Peyer's patch (tissue), 4 donors: ENCODE measurements at regions not wholly inside any gene's neighbourhood (a gene's known extent, or its start where the extent isn't known, plus 50 kb on each side); places are given as distances from the start of the nearest gene placed in this dataset.

ENCODE experiments used
- CTCF ChIP-seq, 6 experiments: fragments of 450-650 bp in 4 of 6; fragments of 200-600 bp in 2 of 6; sonication (generic) in 1 of 6; IDR thresholded peaks; one replicate each; pipeline ENCODE4 v1.5.1; 2017 to 2019; ENCODE audit warnings: antibody characterized with exemption in 6 of 6, mild to moderate bottlenecking in 3 of 6, moderate library complexity in 1 of 6
- POLR2A ChIP-seq, 2 donors: fragments of 450-650 bp; IDR thresholded peaks; one replicate each; pipeline ENCODE4 v1.5.1; 2017; ENCODE audit warnings: antibody characterized with exemption in 2 of 2, mild to moderate bottlenecking in 2 of 2, moderate library complexity in 2 of 2

GRCh38 chr18:28650860-28651259, 473.9 kb upstream of the CDH2 start:
- TF ChIP-seq CTCF (IDR thresholded peaks at IDR 0.05) (no peak), POLR2A (IDR thresholded peaks at IDR 0.05) (no peak)
